ENCODE measurements at regions not wholly inside any gene's neighbourhood (a gene's known extent, or its start where the extent isn't known, plus 50 kb on each side); places are given as distances from the start of the nearest gene placed in this dataset.
"Not testable (repeated sequence)": the region's sequence is repeated elsewhere in the genome, so short reads cannot be mapped to it uniquely, and the experiment has no call there.

- no peak for DNase-seq (ENCODE audit: low spot score)
Measured at GRCh38 chr12:131521326-131521725, 189.6 kb upstream of the SFSWAP start.

DNA sequence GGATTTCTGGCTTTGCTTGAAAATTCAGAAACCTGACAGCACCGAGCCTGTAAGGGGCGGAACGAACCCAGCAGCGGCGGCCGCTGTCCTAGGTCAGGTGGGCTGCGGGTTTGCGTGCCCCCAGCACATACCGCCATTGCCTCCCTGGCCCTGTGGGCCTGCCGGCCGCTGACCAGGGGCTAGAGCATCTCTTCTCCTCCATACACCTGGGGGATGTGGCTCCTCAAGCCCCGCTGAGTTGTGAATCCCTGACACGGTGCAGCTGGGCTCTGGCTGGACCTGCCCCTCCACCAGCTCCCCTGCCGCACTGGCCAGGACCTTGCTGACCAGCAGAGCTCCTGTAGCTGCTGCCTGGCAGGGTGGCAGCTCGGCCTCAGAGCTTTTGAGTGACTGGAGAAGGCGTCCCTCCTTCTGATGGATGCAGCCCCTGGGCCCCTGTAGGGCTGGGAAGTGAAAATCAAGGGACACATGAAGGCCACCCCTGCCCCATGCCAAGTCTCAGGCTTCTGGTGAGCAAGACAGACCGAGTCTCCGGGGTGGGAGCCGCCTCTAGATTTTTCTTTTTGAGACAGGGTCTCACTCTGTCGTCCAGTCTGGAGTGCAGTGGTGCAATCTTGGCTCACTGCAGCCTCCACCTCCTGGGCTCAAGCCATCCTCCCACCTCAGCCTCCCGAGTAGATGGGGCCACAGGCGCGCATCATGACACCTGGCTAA is 184.9 kb upstream of the SFSWAP start:
- DNase-seq (ENCODE audit: low spot score) = no peak

DNA sequence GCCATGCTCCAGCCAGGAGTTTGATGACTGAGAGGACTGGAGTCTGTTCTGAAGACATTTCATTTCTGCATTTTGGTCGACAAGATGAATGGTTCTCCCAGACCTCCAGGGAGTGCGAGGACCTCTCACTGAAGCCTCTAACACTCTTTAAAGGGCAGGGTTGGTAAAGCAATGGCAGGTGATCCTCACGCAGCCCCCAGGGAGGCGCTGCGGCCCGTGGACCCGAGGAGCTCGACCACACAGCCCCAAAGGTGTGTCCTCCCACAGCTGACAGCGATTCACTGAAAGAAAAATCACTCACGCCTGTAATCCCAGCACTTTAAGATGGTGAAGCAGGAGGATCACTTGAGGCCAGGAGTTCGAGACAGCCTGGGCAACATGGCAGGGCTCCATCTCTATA is 183.8 kb upstream of the SFSWAP start:
- DNase-seq (ENCODE audit: low spot score) = no peak

DNA sequence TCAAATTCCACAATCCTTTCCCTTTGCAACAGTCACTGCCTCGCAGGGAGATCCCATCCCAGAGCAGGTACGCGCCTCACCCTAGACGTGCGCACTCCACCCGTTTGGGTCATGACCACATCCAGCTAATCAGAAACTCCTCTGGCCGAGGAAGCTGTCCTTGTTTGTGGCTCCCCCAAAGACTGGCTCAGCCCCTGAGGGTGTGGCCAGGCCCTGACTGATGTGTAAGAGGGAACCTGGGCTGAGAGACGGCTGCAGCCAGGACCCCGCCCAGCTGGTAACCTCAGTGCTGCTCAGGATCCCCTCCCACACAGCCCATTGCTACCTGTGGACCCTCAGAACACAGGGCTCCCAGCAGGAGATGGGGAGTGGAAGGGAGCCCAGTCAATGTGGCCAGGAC is 183.2 kb upstream of the SFSWAP start:
- DNase-seq (ENCODE audit: low spot score) = no peak

DNA sequence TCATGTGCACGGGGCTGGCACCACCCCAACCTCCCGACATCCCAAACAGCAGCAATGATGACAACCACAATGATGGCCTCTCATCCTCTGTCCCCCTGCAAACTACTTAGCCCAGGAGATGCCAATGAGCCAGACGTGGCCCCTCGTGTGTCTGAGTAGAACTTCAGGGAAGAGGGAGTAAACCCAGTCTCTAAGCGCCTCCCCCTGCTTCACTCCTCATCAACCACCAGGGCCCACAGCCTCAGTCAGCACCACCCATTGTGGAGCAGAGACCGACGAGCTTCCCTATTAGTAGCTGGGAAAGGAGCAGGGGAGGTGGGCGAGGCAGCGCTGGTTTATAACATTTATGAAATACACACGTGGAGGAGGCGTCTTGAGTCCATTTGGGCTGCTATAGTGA is 182.7 kb upstream of the SFSWAP start:
- no peak for DNase-seq (ENCODE audit: low spot score)

- DNase-seq (ENCODE audit: low spot score) = no peak
Measured at GRCh38 chr12:131528667-131529066, 182.2 kb upstream of the SFSWAP start.

DNA sequence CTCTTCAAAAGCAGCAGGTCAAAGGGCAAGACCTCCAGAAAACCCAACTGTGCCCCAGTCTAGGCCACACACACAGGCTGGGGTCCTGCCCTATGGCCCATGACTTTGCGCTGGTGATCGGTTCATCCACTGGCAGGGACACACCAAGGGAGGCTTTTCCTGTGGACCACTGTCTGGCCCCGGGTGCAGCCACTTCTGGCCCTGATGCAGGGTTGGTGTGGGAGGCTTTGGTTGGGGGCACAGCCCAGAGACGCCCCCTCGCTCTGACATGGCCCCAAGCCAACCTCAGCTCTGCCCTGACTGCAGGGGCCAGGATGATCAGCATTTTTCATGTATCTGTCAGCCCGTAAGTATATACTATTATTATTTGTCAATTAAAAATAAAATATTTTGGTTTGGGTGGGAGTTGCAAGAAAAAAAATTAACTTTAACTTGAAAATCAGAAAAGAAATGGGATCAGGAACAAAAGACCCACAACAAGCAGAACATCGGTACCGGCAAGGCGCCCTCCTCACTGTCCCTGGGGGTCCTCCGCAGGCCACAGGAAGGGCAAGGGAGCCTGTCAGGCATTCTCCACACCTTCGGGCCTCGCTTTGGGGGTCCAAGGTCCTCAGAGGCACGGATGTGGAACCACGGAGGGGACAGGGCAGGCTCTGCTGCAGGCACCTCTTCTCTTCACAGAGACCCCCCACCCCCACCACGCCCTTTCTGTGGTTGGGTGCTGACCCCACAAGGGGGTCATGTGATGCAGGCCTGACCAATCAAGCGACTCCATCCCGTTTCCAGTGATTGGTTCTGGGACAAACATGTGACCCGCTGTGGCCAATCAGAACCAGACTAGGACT is 181.5 kb upstream of the SFSWAP start:
- no peak for DNase-seq (ENCODE audit: low spot score)

GRCh38 chr12:131530041-131530332 is 180.9 kb upstream of the SFSWAP start:
- DNase-seq (ENCODE audit: low spot score) = no peak

- DNase-seq (ENCODE audit: low spot score) = no peak
Measured at GRCh38 chr12:131530422-131530821, 180.5 kb upstream of the SFSWAP start.

DNA sequence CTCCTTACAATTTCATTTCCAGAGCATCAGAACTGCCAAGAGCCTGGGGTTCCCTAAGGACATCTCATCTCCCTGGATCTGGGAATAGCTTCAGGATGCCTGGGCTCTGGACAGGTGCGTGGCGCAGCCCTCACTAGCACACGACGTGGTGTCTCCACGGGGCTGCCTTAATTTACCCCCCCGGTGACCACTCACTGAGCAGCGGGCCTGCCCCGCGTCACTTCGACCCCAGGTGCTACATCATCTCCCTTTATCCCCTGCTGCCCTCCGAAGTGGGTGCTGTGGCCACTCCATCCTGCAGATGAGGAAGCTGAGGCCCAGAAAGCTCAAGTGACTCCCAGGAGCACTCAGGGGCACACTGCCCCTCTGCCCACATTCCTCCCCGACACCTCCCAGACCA is 177.8 kb upstream of the SFSWAP start:
- DNase-seq (ENCODE audit: low spot score) = no peak

DNA sequence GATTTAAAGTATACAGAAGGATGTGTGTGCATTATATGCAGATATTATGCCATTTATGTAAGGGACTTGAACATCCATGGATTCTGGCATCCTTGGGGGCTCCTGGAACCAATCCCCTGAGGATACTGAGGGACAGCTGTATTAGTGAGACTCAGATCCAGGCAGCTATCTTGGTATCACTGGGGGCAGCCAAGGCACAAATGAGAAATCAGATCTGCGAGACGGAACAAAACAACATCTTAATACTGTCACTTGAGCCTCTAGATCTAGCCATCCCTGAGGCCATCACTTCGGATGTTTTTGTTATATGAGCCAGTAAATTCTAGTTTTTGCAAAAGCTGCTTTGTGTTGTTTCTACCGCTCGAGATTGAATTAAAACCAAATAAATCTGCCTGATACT is 175.1 kb upstream of the SFSWAP start:
- DNase-seq (ENCODE audit: low spot score) = no peak

DNA sequence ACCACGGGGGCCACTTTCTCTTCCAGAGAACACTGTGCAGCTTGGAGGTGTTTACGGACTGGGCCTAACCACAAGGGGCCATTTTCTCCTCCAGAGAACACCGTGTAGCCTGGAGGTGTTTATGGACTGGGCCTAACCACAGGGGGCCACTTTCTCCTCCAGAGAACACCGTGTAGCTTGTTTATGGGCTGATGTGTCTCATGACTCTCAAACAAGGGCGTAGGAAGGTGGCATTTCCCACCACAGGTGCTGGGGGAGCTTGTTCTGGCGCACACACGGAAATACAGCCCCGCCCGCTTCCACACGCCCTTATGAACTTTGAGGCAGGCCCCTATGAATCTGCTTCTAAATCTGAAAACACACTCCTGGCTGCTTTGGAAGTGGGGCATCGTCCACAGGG is 174.6 kb upstream of the SFSWAP start:
- DNase-seq (ENCODE audit: low spot score) = no peak

- no peak for DNase-seq (ENCODE audit: low spot score)
Measured at GRCh38 chr12:131536766-131537165, 174.1 kb upstream of the SFSWAP start.

- no peak for DNase-seq (ENCODE audit: low spot score)
Measured at GRCh38 chr12:131537267-131537958, 173.5 kb upstream of the SFSWAP start.

DNA sequence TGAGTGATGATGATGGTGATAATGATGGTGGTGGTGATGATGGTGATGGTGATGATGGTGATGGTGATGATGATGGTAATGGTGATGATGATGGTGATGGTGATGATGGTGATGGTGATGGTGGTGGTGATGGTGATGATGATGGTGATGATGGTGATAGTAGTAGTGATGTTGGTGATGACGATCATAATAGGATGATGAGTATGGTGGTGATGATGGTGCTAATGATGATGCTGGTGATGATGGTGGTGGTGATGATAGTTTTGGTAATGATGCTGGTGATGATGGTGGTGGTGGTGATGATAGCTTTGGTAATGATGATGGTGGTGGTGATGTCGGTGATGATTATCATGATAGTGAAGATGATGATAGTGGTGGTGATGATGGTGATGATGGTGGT is 171.5 kb upstream of the SFSWAP start:
- DNase-seq (ENCODE audit: low spot score) = no peak

GRCh38 chr12:131540138-131540623 is 170.7 kb upstream of the SFSWAP start:
- DNase-seq (ENCODE audit: low spot score) = no peak

GRCh38 chr12:131541512-131541911 is 169.4 kb upstream of the SFSWAP start:
- not testable (repeated sequence) for DNase-seq (ENCODE audit: low spot score)

DNA sequence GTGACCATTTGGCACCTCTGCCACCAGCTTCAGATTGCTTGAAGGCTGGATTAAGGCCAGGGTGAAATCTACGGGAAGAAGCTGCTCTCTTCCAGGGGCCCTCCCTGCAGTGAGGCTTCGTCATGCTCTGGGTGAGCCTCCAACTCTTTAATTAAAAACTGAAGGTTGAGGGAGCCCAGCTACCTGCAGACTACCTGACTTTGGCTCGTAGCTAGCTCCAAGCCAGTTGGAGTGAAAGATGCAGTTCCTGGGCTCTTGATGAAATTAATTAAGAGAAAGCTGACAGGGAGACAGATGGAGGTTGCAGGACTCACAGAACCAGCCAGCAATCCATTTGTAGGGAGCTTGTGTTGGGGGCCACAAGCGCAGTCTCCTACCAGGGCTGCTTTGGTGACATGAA is 168.5 kb upstream of the SFSWAP start:
- no peak for DNase-seq (ENCODE audit: low spot score)

DNA sequence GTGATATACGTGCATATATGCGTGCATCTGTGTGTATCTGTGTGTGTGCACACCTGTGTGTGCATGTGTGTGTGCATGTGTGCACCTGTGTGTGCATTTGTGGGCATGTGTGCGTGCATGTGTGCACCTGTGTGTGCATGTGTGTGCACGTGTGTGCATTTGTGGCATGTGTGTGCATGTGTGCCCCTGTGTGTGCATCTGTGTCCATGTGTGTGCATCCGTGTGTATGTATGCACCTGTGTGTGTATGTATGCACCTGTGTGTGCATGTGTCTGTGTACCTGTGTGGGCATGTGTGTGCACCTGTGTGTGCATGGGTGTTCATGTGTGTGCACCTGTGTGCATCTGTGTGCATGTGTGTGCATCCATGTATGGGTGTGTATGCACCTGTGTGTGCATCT is 167.8 kb upstream of the SFSWAP start:
- DNase-seq (ENCODE audit: low spot score) = no peak

DNA sequence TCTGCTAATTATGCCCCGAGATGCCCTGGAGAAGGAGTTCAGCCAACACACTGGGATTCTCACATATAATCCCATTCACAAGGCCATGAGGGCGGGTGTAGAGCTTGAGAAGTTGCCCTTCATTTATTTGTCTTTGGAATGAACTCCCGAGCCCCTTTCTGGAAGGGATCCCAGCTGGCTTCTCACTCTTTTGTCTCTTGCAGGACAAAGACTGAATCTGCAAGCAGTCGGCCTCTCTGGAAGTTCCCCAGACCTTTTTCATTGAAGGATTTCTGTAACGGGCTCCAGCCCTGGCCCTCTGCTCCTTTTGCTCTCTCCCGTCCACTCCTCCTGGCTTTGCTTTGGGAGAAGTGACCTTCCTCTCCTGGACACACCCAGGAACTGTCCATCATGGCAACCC is 163.3 kb upstream of the SFSWAP start:
- DNase-seq (ENCODE audit: low spot score) = no peak

DNA sequence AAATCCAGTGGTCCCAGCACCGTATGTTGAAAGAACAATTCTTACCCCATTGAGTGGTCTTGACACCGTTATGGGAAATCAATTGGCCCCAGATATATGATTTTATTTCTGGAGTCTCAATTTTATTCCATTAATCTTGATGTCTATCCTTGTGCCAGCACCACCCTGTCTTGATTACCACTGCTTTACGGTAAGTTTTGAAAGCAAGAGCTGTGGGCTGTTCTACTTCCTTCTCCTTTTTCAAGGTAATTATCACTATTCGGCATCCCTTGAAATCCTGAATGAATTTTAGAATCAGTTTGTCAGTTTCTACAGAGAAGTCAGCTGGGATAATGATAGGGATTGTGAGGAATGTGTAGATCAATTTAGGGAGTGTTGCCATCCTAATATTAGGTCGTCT is 160.8 kb upstream of the SFSWAP start:
- DNase-seq (ENCODE audit: low spot score) = no peak

DNA sequence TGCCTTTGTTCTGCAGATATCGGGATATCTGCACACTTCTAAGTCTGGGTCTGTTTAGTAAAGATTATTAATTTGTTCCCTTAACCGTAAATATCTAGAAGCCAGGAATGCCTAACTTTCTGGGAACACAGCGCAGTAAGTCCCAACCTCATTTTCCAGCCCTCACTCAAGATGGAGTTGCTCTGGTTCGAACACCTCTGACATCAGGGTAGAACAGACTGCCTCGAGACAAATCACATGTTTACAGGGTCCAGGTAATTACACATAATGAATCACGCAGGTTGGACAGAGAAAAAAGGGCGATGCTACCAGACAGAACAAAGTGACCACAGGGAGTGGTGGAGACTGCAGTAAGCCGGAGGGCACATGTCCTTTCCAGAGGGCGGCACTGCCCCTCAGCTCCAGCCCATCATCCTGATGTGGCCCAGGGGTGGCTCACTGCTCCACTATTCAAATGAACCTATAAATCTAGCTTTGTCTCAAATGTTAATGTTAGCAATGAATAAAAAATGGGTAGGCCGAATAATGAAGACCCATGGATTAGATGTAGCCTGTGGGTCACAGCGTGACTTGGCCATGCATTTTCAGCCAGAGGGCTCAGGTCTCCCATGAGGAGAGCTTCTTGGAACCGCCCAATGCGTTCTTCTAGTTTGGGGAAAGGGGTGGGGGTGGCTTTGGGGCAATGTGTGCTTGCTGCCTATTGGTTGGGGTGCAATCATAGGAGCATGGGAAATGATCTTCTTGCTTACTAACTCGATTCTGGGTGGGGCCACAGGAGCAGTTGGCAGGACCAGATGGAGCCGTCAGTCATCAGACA is 159.0 kb upstream of the SFSWAP start:
- no peak for DNase-seq (ENCODE audit: low spot score)

Data from kidney tubule cell (primary cell).